GM23338 (cell line): ENCODE measurements at regions not wholly inside any gene's neighbourhood (a gene's known extent, or its start where the extent isn't known, plus 50 kb on each side); places are given as distances from the start of the nearest gene placed in this dataset.

ENCODE experiments used
- ATAC-seq: fragments of 200-7000 bp; cut with Tn5 transposase; 3 replicates; pipeline ENCODE4 v1.9.1; 2020
- DNase-seq: peaks from one replicate; pipeline ENCODE4 v3.0.0-alpha.2; 2015; ENCODE audit warnings: low spot score
- H2AFZ ChIP-seq: fragments of 200-600 bp; sonication (generic); 2 replicates; pipeline ENCODE4 v1.8.0; 2016; ENCODE audit warnings: antibody characterized with exemption, mild to moderate bottlenecking, moderate library complexity
- H3F3A ChIP-seq: fragments of 200-600 bp; sonication (generic); replicated peaks from 2 replicates; pipeline ENCODE4 v1.8.0; 2017; ENCODE audit warnings: antibody characterized with exemption, mixed run types, low read depth
- H3K27ac ChIP-seq: fragments of 200-600 bp; sonication (generic); 2 replicates; pipeline ENCODE4 v1.6.1; 2016; ENCODE audit warnings: low read depth
- H3K27me3 ChIP-seq: fragments of 200-600 bp; sonication (generic); 2 replicates; pipeline ENCODE4 v1.8.0; 2016; ENCODE audit warnings: mild to moderate bottlenecking, mixed run types, moderate library complexity; ENCODE audit not compliant: insufficient read depth
- H3K36me3 ChIP-seq: fragments of 200-600 bp; sonication (generic); 2 replicates; pipeline ENCODE4 v1.8.0; 2016; ENCODE audit warnings: mild to moderate bottlenecking; ENCODE audit not compliant: insufficient read depth
- H3K4me1 ChIP-seq: fragments of 200-600 bp; sonication (generic); 2 replicates; pipeline ENCODE4 v1.8.0; 2016; ENCODE audit warnings: mild to moderate bottlenecking, moderate library complexity; ENCODE audit not compliant: insufficient read depth
- H3K4me2 ChIP-seq: fragments of 200-600 bp; sonication (generic); 2 replicates; pipeline ENCODE4 v1.7.1; 2017; ENCODE audit warnings: mixed run types
- H3K4me3 ChIP-seq: fragments of 200-600 bp; sonication (generic); 2 replicates; pipeline ENCODE4 v1.6.1; 2016; ENCODE audit warnings: mixed run types
- H3K79me2 ChIP-seq: fragments of 200-600 bp; sonication (generic); replicated peaks from 2 replicates; pipeline ENCODE4 v1.8.0; 2017; ENCODE audit warnings: mild to moderate bottlenecking; ENCODE audit not compliant: insufficient read depth
- H3K9me2 ChIP-seq: fragments of 200-600 bp; sonication (generic); 2 replicates; pipeline ENCODE4 v1.8.0; 2017; ENCODE audit not compliant: insufficient read depth
- H4K20me1 ChIP-seq: fragments of 200-600 bp; sonication (generic); replicated peaks from 2 replicates; pipeline ENCODE4 v1.8.0; 2017; ENCODE audit warnings: mild to moderate bottlenecking; ENCODE audit not compliant: insufficient read depth
- H3K27ac Mint-ChIP-seq: 2 replicates; pipeline ENCODE4 v1.8.0; 2020; ENCODE audit warnings: inconsistent platforms, mild to moderate bottlenecking, moderate library complexity, mixed read lengths
- H3K27me3 Mint-ChIP-seq: 3 replicates; pipeline ENCODE4 v1.8.0; 2022; ENCODE audit warnings: low read depth, mild to moderate bottlenecking, moderate library complexity, mixed read lengths, inconsistent platforms; ENCODE audit not compliant: insufficient read depth, poor library complexity
- H3K36me3 Mint-ChIP-seq: 3 replicates; pipeline ENCODE4 v1.8.0; 2021; ENCODE audit warnings: low read depth, mild to moderate bottlenecking, inconsistent platforms, moderate library complexity, mixed read lengths
- H3K4me1 Mint-ChIP-seq: 3 replicates; pipeline ENCODE4 v1.8.0; 2020; ENCODE audit warnings: mild to moderate bottlenecking, inconsistent platforms, mixed read lengths
- H3K4me3 Mint-ChIP-seq: 3 replicates; pipeline ENCODE4 v1.8.0; 2021; ENCODE audit warnings: moderate library complexity, mild to moderate bottlenecking, inconsistent platforms, mixed read lengths
- H3K9me3 Mint-ChIP-seq: 3 replicates; pipeline ENCODE4 v1.8.0; 2020; ENCODE audit warnings: moderate library complexity, mild to moderate bottlenecking, inconsistent platforms, mixed read lengths
- CTCF ChIP-seq, 2 experiments: fragments of 200-600 bp in 1 of 2; sonication (generic) in 1 of 2; conservative IDR thresholded peaks; 2 replicates each; pipeline versions ENCODE4 v1.5.1 to v1.6.1; 2016 to 2017; ENCODE audit warnings: antibody characterized with exemption in 2 of 2, low read depth in 2 of 2, mild to moderate bottlenecking in 2 of 2, moderate library complexity in 1 of 2
- EZH2 ChIP-seq: fragments of 200-600 bp; sonication (generic); IDR thresholded peaks from one replicate; pipeline ENCODE4 v1.8.0; 2017; ENCODE audit warnings: antibody characterized with exemption, mild to moderate bottlenecking, low read depth; ENCODE audit not compliant: unreplicated experiment
- POLR2AphosphoS5 ChIP-seq: IDR thresholded peaks from 2 replicates; pipeline ENCODE4 v1.6.1; 2016; ENCODE audit warnings: antibody characterized with exemption, low read depth
- ZNF331 ChIP-seq: fragments of 250-450 bp; sonication (Bioruptor Pico); IDR thresholded peaks from 2 replicates; pipeline ENCODE4 v1.5.0; 2020; ENCODE audit warnings: low read depth, mild to moderate bottlenecking, moderate library complexity
- TF ChIP-seq, protein P1 (sequence below): IDR thresholded peaks from one replicate; pipeline ENCODE4 v1.6.1; 2018; ENCODE audit warnings: antibody characterized with exemption; ENCODE audit not compliant: unreplicated experiment

DNA sequence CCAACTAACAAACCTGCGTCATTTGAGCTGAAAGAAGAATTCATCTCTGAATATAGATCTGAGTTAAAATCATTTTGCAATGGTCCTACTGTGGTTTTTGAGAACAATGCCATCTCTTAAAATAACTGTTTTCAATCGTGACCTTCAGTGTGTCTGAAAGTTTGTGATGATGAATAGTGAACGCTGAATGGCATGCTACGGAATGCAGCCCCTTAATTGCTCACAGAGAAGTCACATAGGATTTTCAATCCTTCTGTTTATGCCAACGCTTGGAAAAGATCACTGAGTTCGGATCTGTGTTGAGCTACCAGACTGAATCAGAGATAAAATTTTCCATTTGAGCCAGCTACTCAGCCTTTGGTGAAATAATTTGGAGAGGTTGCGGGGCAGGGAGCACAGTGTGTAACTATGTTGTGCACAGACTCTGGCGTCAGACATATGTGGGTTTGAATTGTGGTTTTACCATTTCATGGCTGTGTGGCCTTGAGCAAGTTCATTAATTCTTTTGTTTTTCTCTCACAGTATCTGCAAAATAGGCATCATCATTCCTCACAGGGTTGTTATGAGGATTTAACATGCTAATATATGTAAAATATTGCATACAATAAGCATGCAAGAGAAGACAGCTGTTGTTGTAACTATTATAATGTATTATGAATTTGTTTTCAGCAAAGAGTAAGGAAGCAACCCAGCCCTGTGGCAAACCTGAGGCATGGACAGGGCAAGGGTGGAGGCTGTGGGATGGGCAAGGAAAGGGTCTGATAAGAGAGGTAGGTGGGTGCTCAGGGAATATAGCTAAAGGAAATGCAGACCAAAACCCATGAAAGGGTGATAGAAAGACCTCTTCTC lies 679.9 kb downstream of the KCNA4 start (continued):
- TF ChIP-seq CTCF (conservative IDR thresholded peaks at IDR 0.05; ENCODE audit: low read depth in 2 of 2) (no peak), EZH2 (no peak), POLR2AphosphoS5 (no peak)
- TF ChIP-seq, protein P1, sequence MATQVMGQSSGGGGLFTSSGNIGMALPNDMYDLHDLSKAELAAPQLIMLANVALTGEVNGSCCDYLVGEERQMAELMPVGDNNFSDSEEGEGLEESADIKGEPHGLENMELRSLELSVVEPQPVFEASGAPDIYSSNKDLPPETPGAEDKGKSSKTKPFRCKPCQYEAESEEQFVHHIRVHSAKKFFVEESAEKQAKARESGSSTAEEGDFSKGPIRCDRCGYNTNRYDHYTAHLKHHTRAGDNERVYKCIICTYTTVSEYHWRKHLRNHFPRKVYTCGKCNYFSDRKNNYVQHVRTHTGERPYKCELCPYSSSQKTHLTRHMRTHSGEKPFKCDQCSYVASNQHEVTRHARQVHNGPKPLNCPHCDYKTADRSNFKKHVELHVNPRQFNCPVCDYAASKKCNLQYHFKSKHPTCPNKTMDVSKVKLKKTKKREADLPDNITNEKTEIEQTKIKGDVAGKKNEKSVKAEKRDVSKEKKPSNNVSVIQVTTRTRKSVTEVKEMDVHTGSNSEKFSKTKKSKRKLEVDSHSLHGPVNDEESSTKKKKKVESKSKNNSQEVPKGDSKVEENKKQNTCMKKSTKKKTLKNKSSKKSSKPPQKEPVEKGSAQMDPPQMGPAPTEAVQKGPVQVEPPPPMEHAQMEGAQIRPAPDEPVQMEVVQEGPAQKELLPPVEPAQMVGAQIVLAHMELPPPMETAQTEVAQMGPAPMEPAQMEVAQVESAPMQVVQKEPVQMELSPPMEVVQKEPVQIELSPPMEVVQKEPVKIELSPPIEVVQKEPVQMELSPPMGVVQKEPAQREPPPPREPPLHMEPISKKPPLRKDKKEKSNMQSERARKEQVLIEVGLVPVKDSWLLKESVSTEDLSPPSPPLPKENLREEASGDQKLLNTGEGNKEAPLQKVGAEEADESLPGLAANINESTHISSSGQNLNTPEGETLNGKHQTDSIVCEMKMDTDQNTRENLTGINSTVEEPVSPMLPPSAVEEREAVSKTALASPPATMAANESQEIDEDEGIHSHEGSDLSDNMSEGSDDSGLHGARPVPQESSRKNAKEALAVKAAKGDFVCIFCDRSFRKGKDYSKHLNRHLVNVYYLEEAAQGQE: no peak

- H3K79me2 ChIP-seq: no peaks in the 10 kb centered on the region
- Mint-ChIP-seq H3K27ac (no peak overlapping the region), H3K4me3 (no peak overlapping the region), H3K27me3 (no peaks in the 10 kb centered on the region), H3K9me3 (no peaks in the 10 kb centered on the region; the same call in 2 of the 3 replicates), H3K4me1 (no peaks in the 10 kb centered on the region), H3K36me3 (no peaks in the 10 kb centered on the region)
- H3K27ac ChIP-seq: no peak overlapping the region
- DNase-seq (no peak), ATAC-seq (no peak)
- no peaks in the 10 kb centered on the region for H3K36me3 ChIP-seq
- H3K4me2 ChIP-seq: no peak overlapping the region
- no peaks in the 10 kb centered on the region for H4K20me1 ChIP-seq
- H2AFZ ChIP-seq: no peak overlapping the region
- no peaks in the 10 kb centered on the region for H3K4me1 ChIP-seq
- TF ChIP-seq, protein P1: no peak
- no peak for TF ChIP-seq ZNF331
- H3K4me3 ChIP-seq: no peak overlapping the region
- no peaks in the 10 kb centered on the region for H3K9me2 ChIP-seq
- H3K27me3 ChIP-seq: no peaks in the 10 kb centered on the region
- no peaks in the 10 kb centered on the region for H3F3A ChIP-seq
Measured at GRCh38 chr11:29334776-29335130, 682.1 kb downstream of the KCNA4 start.
